ENCODE measurements at regions not wholly inside any gene's neighbourhood (a gene's known extent, or its start where the extent isn't known, plus 50 kb on each side); places are given as distances from the start of the nearest gene placed in this dataset.

- TF ChIP-seq, protein P1, sequence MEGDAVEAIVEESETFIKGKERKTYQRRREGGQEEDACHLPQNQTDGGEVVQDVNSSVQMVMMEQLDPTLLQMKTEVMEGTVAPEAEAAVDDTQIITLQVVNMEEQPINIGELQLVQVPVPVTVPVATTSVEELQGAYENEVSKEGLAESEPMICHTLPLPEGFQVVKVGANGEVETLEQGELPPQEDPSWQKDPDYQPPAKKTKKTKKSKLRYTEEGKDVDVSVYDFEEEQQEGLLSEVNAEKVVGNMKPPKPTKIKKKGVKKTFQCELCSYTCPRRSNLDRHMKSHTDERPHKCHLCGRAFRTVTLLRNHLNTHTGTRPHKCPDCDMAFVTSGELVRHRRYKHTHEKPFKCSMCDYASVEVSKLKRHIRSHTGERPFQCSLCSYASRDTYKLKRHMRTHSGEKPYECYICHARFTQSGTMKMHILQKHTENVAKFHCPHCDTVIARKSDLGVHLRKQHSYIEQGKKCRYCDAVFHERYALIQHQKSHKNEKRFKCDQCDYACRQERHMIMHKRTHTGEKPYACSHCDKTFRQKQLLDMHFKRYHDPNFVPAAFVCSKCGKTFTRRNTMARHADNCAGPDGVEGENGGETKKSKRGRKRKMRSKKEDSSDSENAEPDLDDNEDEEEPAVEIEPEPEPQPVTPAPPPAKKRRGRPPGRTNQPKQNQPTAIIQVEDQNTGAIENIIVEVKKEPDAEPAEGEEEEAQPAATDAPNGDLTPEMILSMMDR (IDR thresholded peaks at IDR 0.05; ENCODE audit: low read depth, low read length) = no peak
- DNase-seq (ENCODE audit: extremely low read depth, low read depth) = no peak
Observed at GRCh38 chr4:136812100-136812880, 720.0 kb downstream of the PCDH18 start.

DNA sequence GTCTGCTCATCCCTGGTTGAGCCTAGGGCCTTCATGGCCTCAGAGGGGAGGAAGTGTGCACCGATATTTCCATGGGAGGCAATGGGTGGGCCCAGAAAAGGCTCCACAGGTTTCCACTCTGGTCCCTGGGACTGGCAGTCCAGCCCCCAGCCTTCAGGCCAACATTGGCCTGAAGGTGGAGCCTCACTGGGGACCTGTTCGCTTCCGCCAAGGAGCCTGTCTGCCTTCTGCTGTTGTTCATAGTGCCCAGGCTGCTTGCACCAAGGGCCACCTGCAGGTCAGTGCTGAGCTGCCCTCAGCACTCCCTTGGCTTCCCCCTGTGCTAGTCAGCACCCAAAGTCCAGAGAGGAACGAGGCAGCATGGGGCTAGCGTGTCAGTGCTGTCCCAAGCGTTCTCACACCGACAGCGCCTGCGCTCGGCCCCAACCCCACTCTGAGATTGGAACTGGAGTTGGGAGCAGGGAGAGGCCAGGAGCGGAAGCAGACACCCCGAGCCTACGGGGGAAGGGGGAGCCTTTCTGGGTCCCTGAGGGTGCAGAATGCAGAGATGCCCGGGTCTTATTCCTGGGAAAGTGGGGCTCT lies 720.7 kb downstream of the PCDH18 start:
- TF ChIP-seq, protein P1 (IDR thresholded peaks at IDR 0.05; ENCODE audit: low read depth, low read length) = no peak
- no peak for DNase-seq (ENCODE audit: extremely low read depth, low read depth)

- TF ChIP-seq, protein P1 (IDR thresholded peaks at IDR 0.05; ENCODE audit: low read depth, low read length) = no peak
- DNase-seq (ENCODE audit: extremely low read depth, low read depth) = no peak
Observed at GRCh38 chr4:136810626-136811025, 721.7 kb downstream of the PCDH18 start.

- no peak for DNase-seq (ENCODE audit: extremely low read depth, low read depth)
- TF ChIP-seq, protein P1 (IDR thresholded peaks at IDR 0.05; ENCODE audit: low read depth, low read length) = no peak
Observed at GRCh38 chr4:136806844-136807243, 725.5 kb downstream of the PCDH18 start.

DNA sequence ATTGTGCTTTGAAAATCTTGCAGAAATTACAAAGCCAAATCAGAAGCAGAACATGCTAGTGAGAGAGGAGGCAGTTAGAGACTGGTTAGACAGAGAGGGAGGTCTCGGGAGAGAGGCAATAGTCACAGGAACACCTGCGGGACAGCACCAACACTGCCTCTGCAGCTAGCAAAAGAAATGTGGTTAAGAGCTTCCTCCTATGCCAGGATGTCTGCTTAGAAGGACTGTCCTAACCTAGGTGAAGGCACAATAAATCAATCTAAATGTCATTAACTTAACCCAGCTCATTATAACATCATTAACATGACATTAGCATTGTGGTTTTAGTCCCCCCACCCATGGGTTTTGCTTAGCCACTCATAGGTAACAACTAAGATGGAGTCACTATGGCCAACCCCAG lies 726.7 kb downstream of the PCDH18 start:
- no peak for DNase-seq (ENCODE audit: extremely low read depth, low read depth)
- TF ChIP-seq, protein P1 (IDR thresholded peaks at IDR 0.05; ENCODE audit: low read depth, low read length) = no peak

DNA sequence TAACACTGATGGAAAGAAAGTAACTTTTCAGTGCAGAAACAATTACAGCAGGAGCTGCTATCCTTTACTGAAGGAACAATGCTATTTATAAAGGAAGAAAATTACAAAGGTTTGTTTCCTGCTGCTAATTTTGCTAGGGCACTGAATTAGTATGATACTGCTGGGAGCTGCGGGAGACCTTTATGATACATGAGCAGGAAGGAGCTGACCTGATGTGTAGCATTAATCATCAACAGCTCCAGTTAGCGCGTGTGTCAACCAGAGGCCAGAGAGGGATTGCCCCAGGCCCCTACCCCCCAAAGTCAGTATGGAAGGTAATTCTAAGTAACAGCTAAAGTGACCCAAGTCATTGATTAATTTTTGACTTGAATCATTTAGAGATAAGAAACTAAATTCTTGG lies 728.9 kb downstream of the PCDH18 start:
- TF ChIP-seq, protein P1 (IDR thresholded peaks at IDR 0.05; ENCODE audit: low read depth, low read length) = no peak
- no peak for DNase-seq (ENCODE audit: extremely low read depth, low read depth)

DNA sequence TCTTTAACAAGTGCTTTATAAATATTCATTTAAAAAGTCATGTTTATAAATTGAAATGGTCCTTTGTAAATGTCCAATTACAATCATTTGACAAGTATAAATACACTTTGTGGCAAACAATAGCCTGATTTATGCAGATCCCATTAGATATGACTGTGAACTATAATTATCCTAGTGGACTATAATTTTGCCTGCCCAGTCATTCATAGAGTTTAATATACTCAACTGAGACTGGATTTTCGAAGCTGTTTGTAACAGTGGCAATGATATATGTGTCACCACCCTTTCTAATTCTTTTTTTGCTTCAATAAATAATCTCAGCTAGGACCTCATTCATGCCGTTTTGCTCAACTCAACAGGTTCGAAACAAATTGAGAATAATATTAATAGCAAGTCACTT lies 732.0 kb downstream of the PCDH18 start:
- no peak for DNase-seq (ENCODE audit: extremely low read depth, low read depth)
- TF ChIP-seq, protein P1 (IDR thresholded peaks at IDR 0.05; ENCODE audit: low read depth, low read length) = no peak

Measured in AG09319 (cell line).